ENCODE measurements at regions not wholly inside any gene's neighbourhood (a gene's known extent, or its start where the extent isn't known, plus 50 kb on each side); places are given as distances from the start of the nearest gene placed in this dataset.
"Not testable (repeated sequence)": the region's sequence is repeated elsewhere in the genome, so short reads cannot be mapped to it uniquely, and the experiment has no call there.

- FAIRE-seq (no peak), DNase-seq (ENCODE audit: insufficient read length, low spot score) (no peak)
- TF ChIP-seq CTCF (IDR thresholded peaks at IDR 0.05; ENCODE audit: insufficient read depth, missing control alignments), result no peak
Observed at GRCh38 chr11:45743556-45744468, 61.1 kb upstream of the SLC35C1 start.

- no peak for DNase-seq (ENCODE audit: insufficient read length, low spot score)
- FAIRE-seq, result no peak
- no peak for TF ChIP-seq CTCF (IDR thresholded peaks at IDR 0.05; ENCODE audit: insufficient read depth, missing control alignments)
Observed at GRCh38 chr11:45741582-45741981, 63.4 kb upstream of the SLC35C1 start.

- no peak for TF ChIP-seq CTCF (IDR thresholded peaks at IDR 0.05; ENCODE audit: insufficient read depth, missing control alignments)
- no peak for DNase-seq (ENCODE audit: insufficient read length, low spot score)
- FAIRE-seq, result no peak
Observed at GRCh38 chr11:45741032-45741431, 63.9 kb upstream of the SLC35C1 start.

GRCh38 chr11:45739866-45740265, 65.1 kb upstream of the SLC35C1 start:
- TF ChIP-seq CTCF (IDR thresholded peaks at IDR 0.05; ENCODE audit: insufficient read depth, missing control alignments), result no peak
- no peak for DNase-seq (ENCODE audit: insufficient read length, low spot score)
- no peak for FAIRE-seq

DNA sequence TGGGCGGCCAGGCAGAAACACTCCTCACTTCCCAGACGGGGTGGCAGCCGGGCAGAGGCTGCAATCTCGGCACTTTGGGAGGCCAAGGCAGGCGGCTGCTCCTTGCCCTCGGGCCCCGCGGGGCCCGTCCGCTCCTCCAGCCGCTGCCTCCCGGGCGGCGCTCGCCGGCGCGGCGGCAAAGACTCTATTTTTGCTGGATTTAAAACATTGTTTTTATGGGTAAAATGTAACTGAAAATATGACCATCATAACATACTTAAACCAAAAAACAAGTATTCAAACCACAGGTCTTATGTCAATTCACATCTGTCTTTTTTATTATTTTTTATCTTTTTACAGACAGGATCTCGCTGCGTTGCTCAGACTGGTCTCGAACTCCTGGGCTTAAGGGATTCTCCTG, 65.9 kb upstream of the SLC35C1 start:
- DNase-seq (ENCODE audit: insufficient read length, low spot score); FAIRE-seq: not testable (repeated sequence)

DNA sequence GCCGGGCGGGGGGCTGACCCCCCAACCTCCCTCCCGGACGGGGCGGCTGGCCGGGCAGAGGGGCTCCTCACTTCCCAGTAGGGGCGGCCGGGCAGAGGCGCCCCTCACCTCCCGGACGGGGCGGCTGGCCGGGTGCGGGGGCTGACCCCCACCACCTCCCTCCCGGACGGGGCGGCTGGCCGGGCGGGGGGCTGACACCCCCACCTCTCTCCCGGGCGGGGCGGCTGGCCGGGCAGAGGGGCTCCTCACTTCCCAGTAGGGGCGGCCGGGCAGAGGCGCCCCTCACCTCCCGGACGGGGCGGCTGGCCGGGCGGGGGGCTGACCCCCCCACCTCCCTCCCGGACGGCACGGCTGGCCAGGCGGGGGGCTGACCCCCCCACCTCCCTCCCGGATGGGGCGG, 66.8 kb upstream of the SLC35C1 start:
- DNase-seq (ENCODE audit: insufficient read length, low spot score), result not testable (repeated sequence)

GRCh38 chr11:45737056-45737455, 67.9 kb upstream of the SLC35C1 start:
- no peak for TF ChIP-seq CTCF (IDR thresholded peaks at IDR 0.05; ENCODE audit: insufficient read depth, missing control alignments)
- DNase-seq (ENCODE audit: insufficient read length, low spot score) (no peak), FAIRE-seq (no peak)

More for the DNA sequence above, 66.8 kb upstream of the SLC35C1 start:
- not testable (repeated sequence) for FAIRE-seq

DNA sequence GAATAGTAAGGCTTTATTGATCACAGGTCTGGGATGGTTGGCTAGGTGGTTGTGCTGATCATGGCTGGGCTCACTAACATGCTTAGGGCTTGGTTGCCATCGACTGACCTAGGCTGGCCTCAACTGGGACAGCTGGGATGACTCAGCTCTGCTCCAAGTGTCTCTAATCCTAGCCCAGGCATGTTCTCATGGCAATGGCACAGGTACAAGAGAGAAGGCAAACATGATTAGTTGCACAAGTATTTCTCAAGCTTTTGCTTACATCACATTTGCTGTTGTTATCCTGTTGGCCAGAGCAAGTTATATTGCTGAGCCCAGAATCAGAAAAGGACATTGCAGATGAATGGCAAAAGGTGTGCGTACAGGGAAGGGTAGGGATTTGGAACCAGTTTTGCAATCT, 68.5 kb upstream of the SLC35C1 start:
- no peak for TF ChIP-seq CTCF (IDR thresholded peaks at IDR 0.05; ENCODE audit: insufficient read depth, missing control alignments)
- FAIRE-seq (no peak), DNase-seq (ENCODE audit: insufficient read length, low spot score) (no peak)

Measured in D721Med (cell line).